CD4-positive, CD25-positive, alpha-beta regulatory T cell (primary cell): ENCODE measurements at regions not wholly inside any gene's neighbourhood (a gene's known extent, or its start where the extent isn't known, plus 50 kb on each side); places are given as distances from the start of the nearest gene placed in this dataset.
"Not testable (repeated sequence)": the region's sequence is repeated elsewhere in the genome, so short reads cannot be mapped to it uniquely, and the experiment has no call there.

ENCODE experiments used
- ATAC-seq, 2 donors: fragments of 150-1000 bp; cut with Tn5 transposase; one replicate each; pipeline ENCODE4 v1.10.0; 2021; ENCODE audit warnings: low read depth in 2 of 2, moderate number of reproducible peaks in 2 of 2, moderate library complexity in 1 of 2
- DNase-seq, 3 donors: peaks; one replicate each; pipeline versions ENCODE4 v3.0.0 to v3.0.0-alpha.2; 2012 to 2022; ENCODE audit warnings: mixed read lengths in 1 of 3
- H3K27ac ChIP-seq: one replicate; pipeline ENCODE4 v1.7.0; 2013; ENCODE audit warnings: mild to moderate bottlenecking, low read length; ENCODE audit not compliant: insufficient read depth, poor library complexity, severe bottlenecking
- H3K27me3 ChIP-seq: one replicate; pipeline ENCODE4 v1.7.0; 2013; ENCODE audit warnings: low read length; ENCODE audit not compliant: control insufficient read depth, insufficient read depth
- H3K36me3 ChIP-seq: one replicate; pipeline ENCODE4 v1.7.0; 2013; ENCODE audit warnings: mild to moderate bottlenecking, low read length, moderate library complexity; ENCODE audit not compliant: control insufficient read depth, insufficient read depth
- H3K4me1 ChIP-seq: 2 replicates; pipeline ENCODE4 v1.7.0; 2013; ENCODE audit warnings: mild to moderate bottlenecking, low read length; ENCODE audit not compliant: insufficient read depth, control insufficient read depth, poor library complexity, severe bottlenecking
- H3K4me3 ChIP-seq: one replicate; pipeline ENCODE4 v1.7.0; 2013; ENCODE audit warnings: low read depth, mild to moderate bottlenecking, low read length, moderate library complexity
- H3K9me3 ChIP-seq, 2 experiments: 1 replicate in 1 of 2; 2 replicates in 1 of 2; pipeline ENCODE4 v1.7.0; 2013; ENCODE audit warnings: low read length in 2 of 2, mild to moderate bottlenecking in 1 of 2, moderate library complexity in 1 of 2; ENCODE audit not compliant: control insufficient read depth in 2 of 2
- H3K27ac Mint-ChIP-seq, 3 donors: one replicate each; pipeline ENCODE4 v1.8.0; 2020 to 2022; ENCODE audit warnings: mild to moderate bottlenecking in 3 of 3, mixed read lengths in 3 of 3, moderate library complexity in 2 of 3
- H3K27me3 Mint-ChIP-seq: one replicate; pipeline ENCODE4 v1.8.0; 2022; ENCODE audit warnings: mild to moderate bottlenecking, mixed read lengths
- H3K36me3 Mint-ChIP-seq: one replicate; pipeline ENCODE4 v1.8.0; 2020; ENCODE audit warnings: mixed read lengths
- H3K4me1 Mint-ChIP-seq, 4 donors: one replicate each; pipeline ENCODE4 v1.8.0; 2020 to 2022; ENCODE audit warnings: mixed read lengths in 4 of 4, mild to moderate bottlenecking in 1 of 4
- H3K4me3 Mint-ChIP-seq, 4 donors: one replicate each; pipeline ENCODE4 v1.8.0; 2020 to 2022; ENCODE audit warnings: mild to moderate bottlenecking in 4 of 4, mixed read lengths in 4 of 4, moderate library complexity in 3 of 4
- H3K9me3 Mint-ChIP-seq, 7 donors: one replicate each; pipeline ENCODE4 v1.8.0; 2020 to 2022; ENCODE audit warnings: mixed read lengths in 7 of 7, mild to moderate bottlenecking in 3 of 7, moderate library complexity in 2 of 7

- no peak overlapping the region for H3K27ac ChIP-seq
- Mint-ChIP-seq H3K36me3 (no peaks in the 10 kb centered on the region), H3K27ac (no peak overlapping the region)
Measured at GRCh38 chr12:28033538-28033915, 61.0 kb upstream of the PTHLH start.

GRCh38 chr12:28034271-28034670, 61.7 kb upstream of the PTHLH start:
- ATAC-seq (no peak), DNase-seq (no peak)
- Histone ChIP-seq H3K27ac (no peak overlapping the region), H3K36me3 (no peaks in the 10 kb centered on the region), H3K9me3 (no peaks in the 10 kb centered on the region), H3K4me3 (no peak overlapping the region), H3K27me3 (no peaks in the 10 kb centered on the region), H3K4me1 (no peaks in the 10 kb centered on the region)
- H3K27me3 Mint-ChIP-seq: peaks cover 4% of the 10 kb centered on the region
- no peak overlapping the region for H3K27ac Mint-ChIP-seq
- H3K4me1 Mint-ChIP-seq: no peaks in the 10 kb centered on the region
- no peaks in the 10 kb centered on the region for H3K36me3 Mint-ChIP-seq
- H3K4me3 Mint-ChIP-seq: no peak overlapping the region
- no peaks in the 10 kb centered on the region for H3K9me3 Mint-ChIP-seq

More at GRCh38 chr12:28033538-28033915, 61.0 kb upstream of the PTHLH start:
- peaks cover 4% of the 10 kb centered on the region for H3K27me3 Mint-ChIP-seq
- Histone ChIP-seq H3K36me3 (no peaks in the 10 kb centered on the region), H3K27me3 (no peaks in the 10 kb centered on the region), H3K4me1 (no peaks in the 10 kb centered on the region), H3K4me3 (no peak overlapping the region), H3K9me3 (no peaks in the 10 kb centered on the region)
- no peaks in the 10 kb centered on the region for H3K4me1 Mint-ChIP-seq
- ATAC-seq: no peak
- H3K9me3 Mint-ChIP-seq: no peaks in the 10 kb centered on the region
- no peak overlapping the region for H3K4me3 Mint-ChIP-seq
- DNase-seq: no peak

DNA sequence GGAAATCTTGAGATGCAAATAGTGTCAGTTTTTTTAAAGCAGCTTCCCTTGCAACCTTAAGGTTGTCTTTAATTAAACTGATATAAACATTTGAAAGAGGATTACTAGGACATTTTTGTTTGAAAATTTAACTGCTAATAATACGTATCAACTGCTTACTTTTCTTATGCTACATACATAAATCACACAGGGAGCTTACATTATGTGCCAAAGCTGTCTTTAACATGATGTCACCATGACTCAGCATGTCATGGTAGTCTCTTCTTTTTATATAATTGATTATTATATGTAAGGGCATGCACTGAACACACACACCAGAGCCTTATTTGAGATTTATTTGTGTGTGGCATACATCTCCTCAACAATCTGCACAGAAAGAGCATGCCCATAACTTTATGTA, 63.0 kb upstream of the PTHLH start:
- no peaks in the 10 kb centered on the region for H3K4me1 ChIP-seq
- H3K4me3 Mint-ChIP-seq: no peak overlapping the region
- peaks cover 9% of the 10 kb centered on the region for H3K27me3 Mint-ChIP-seq
- no peaks in the 10 kb centered on the region for H3K4me1 Mint-ChIP-seq
- H3K9me3 Mint-ChIP-seq: no peaks in the 10 kb centered on the region
- no peaks in the 10 kb centered on the region for H3K36me3 ChIP-seq
- H3K4me3 ChIP-seq: no peak overlapping the region
- H3K9me3 ChIP-seq: no peaks in the 10 kb centered on the region
- no peak overlapping the region for H3K27ac ChIP-seq
- H3K27me3 ChIP-seq: no peaks in the 10 kb centered on the region
- no peak overlapping the region for H3K27ac Mint-ChIP-seq
- no peak for ATAC-seq
- H3K36me3 Mint-ChIP-seq: no peaks in the 10 kb centered on the region
- no peak for DNase-seq

- H3K4me1 ChIP-seq: no peaks in the 10 kb centered on the region
- DNase-seq: no peak
- H3K27me3 Mint-ChIP-seq: peaks cover 9% of the 10 kb centered on the region
- H3K27ac ChIP-seq: no peak overlapping the region
- no peaks in the 10 kb centered on the region for H3K36me3 Mint-ChIP-seq
- no peak overlapping the region for H3K4me3 Mint-ChIP-seq
- ATAC-seq: no peak
- no peaks in the 10 kb centered on the region for H3K9me3 Mint-ChIP-seq
- no peak overlapping the region for H3K4me3 ChIP-seq
- no peaks in the 10 kb centered on the region for H3K4me1 Mint-ChIP-seq
- H3K27ac Mint-ChIP-seq: no peak overlapping the region
- no peaks in the 10 kb centered on the region for H3K36me3 ChIP-seq
- no peaks in the 10 kb centered on the region for H3K27me3 ChIP-seq
- no peaks in the 10 kb centered on the region for H3K9me3 ChIP-seq
Measured at GRCh38 chr12:28036940-28037339, 64.4 kb upstream of the PTHLH start.

DNA sequence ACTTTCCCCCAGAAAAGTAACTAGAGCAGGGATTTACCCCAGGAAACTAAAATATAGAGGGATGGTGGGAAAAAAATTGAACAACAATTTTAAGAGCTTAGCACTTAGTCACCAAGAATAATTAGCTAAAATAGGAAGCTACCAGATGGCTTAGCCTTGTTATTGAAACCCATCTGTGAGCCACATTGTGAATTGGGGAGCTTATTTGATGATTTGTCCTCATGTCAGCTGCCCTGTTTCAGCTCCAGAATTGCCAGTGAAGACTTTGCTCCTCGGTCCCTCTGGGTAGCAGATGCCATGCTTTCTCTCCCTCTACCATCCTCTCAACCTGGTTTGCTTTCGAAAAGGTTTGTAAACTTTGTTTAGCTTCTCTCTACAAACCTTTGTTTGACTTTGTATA, 67.7 kb upstream of the PTHLH start:
- no peaks in the 10 kb centered on the region for H3K27me3 ChIP-seq
- Mint-ChIP-seq H3K4me1 (no peaks in the 10 kb centered on the region), H3K36me3 (no peaks in the 10 kb centered on the region), H3K27ac (no peak overlapping the region), H3K4me3 (no peak overlapping the region), H3K9me3 (peaks cover 0 to 3% (median 0%) of the 10 kb centered on the region in 7 donors), H3K27me3 (peaks cover 5% of the 10 kb centered on the region)
- no peak overlapping the region for H3K4me3 ChIP-seq
- H3K27ac ChIP-seq: no peak overlapping the region
- no peaks in the 10 kb centered on the region for H3K4me1 ChIP-seq
- no peaks in the 10 kb centered on the region for H3K36me3 ChIP-seq
- H3K9me3 ChIP-seq: peaks cover 0 to 3% of the 10 kb centered on the region in 2 experiments
- no peak for ATAC-seq
- no peak for DNase-seq

DNA sequence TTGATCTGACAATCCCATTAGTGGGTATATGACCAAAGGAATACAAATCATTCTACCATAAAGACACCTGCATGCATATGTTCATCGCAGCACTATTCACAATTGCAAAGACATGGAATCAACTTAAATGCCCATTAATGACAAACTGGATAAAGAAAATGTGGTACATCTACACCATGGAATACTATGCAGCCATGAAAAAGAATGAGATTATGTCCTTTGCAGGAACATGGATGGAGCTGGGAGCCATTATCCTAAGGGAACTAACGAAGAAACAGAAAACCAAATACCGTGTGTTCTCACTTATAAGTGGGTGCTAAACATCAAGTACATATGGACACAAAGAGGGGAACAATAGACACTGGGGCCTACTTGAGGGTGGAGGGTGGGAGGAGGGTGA, 74.1 kb upstream of the PTHLH start:
- not testable (repeated sequence) for H3K27me3 ChIP-seq, H3K36me3 ChIP-seq, H3K4me3 ChIP-seq, ATAC-seq, H3K27me3 Mint-ChIP-seq, H3K36me3 Mint-ChIP-seq, DNase-seq, H3K4me1 Mint-ChIP-seq, H3K27ac ChIP-seq, H3K9me3 ChIP-seq, H3K4me3 Mint-ChIP-seq, H3K4me1 ChIP-seq, H3K27ac Mint-ChIP-seq
- H3K9me3 Mint-ChIP-seq: peaks cover 2 to 13% (median 6%) of the 10 kb centered on the region in 7 donors

DNA sequence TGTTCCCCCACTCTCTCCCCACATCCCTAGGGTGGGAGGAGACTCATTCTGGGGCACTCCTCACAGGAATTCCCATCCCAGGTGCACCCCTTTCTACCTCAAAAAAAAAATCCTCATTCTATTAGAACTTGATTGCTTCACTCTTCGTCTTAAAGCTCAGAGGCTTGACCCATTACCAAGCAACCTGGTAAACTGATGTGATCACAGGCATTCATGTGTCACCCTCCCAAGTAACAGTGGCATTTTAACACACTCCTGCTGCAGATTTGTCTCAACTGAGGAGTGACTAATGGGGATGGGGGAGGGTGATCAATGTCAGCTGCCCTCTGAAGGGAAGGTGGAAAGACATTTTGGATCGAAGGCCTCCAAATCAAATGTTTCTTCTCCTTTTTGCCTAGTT, 78.1 kb upstream of the PTHLH start:
- no peak overlapping the region for H3K4me3 Mint-ChIP-seq
- no peaks in the 10 kb centered on the region for H3K36me3 Mint-ChIP-seq
- H3K27ac Mint-ChIP-seq: no peak overlapping the region
- Histone ChIP-seq H3K9me3 (peaks cover 2 to 3% of the 10 kb centered on the region in 2 experiments), H3K4me1 (no peaks in the 10 kb centered on the region), H3K27me3 (no peaks in the 10 kb centered on the region), H3K4me3 (no peak overlapping the region), H3K36me3 (no peaks in the 10 kb centered on the region), H3K27ac (no peak overlapping the region)
- peaks cover 2 to 12% (median 6%) of the 10 kb centered on the region in 7 donors for H3K9me3 Mint-ChIP-seq
- no peak for DNase-seq
- ATAC-seq: no peak
- peaks cover 0 to 2% (median 0%) of the 10 kb centered on the region in 4 donors for H3K4me1 Mint-ChIP-seq
- H3K27me3 Mint-ChIP-seq: no peaks in the 10 kb centered on the region

GRCh38 chr12:28051516-28052354, 79.2 kb upstream of the PTHLH start:
- Mint-ChIP-seq H3K4me3 (no peak overlapping the region), H3K27ac (no peak overlapping the region), H3K27me3 (peaks cover 5% of the 10 kb centered on the region), H3K9me3 (peaks cover 0 to 8% (median 2%) of the 10 kb centered on the region in 7 donors), H3K4me1 (peaks cover 0 to 2% (median 0%) of the 10 kb centered on the region in 4 donors), H3K36me3 (no peaks in the 10 kb centered on the region)
- Histone ChIP-seq H3K27ac (no peak overlapping the region), H3K4me1 (no peaks in the 10 kb centered on the region), H3K36me3 (no peaks in the 10 kb centered on the region), H3K4me3 (no peak overlapping the region), H3K27me3 (no peaks in the 10 kb centered on the region), H3K9me3 (peaks cover under 1 to 2% of the 10 kb centered on the region in 2 experiments)
- ATAC-seq: no peak
- no peak for DNase-seq
